Natural killer cell treated with Interleukin-12 subunit alpha and Interleukin-12 subunit beta and Interleukin-15 and Interleukin-18, amount 100 ng/mL, for 72 hours (primary cell): ENCODE measurements at regions not wholly inside any gene's neighbourhood (a gene's known extent, or its start where the extent isn't known, plus 50 kb on each side); places are given as distances from the start of the nearest gene placed in this dataset.
A peak's percentile ranks its signal among the peaks of the same experiment; 100 is the strongest.

ENCODE experiments used
- ATAC-seq, 2 donors: fragments of 150-1000 bp; cut with Tn5 transposase in 1 of 2; sonication (Bioruptor Pico), chemical (Tn5 transposase) in 1 of 2; 2 replicates each; pipeline ENCODE4 v1.10.0; 2021
- DNase-seq: peaks from one replicate; pipeline ENCODE4 v3.0.0; 2022; ENCODE audit warnings: low spot score
- H3K27ac Mint-ChIP-seq, 2 donors: 1 replicate in 1 of 2; 2 replicates in 1 of 2; pipeline ENCODE4 v1.8.0; 2022; ENCODE audit warnings: mixed read lengths in 2 of 2, mild to moderate bottlenecking in 1 of 2, moderate library complexity in 1 of 2
- H3K27me3 Mint-ChIP-seq, 2 donors: 1 replicate in 1 of 2; 2 replicates in 1 of 2; pipeline ENCODE4 v1.8.0; 2022; ENCODE audit warnings: mixed read lengths in 2 of 2
- H3K36me3 Mint-ChIP-seq: one replicate; pipeline ENCODE4 v1.8.0; 2022; ENCODE audit warnings: mixed read lengths
- H3K4me1 Mint-ChIP-seq, 2 donors: 1 replicate in 1 of 2; 2 replicates in 1 of 2; pipeline ENCODE4 v1.8.0; 2022; ENCODE audit warnings: low read depth in 2 of 2, mixed read lengths in 2 of 2, mild to moderate bottlenecking in 1 of 2
- H3K4me3 Mint-ChIP-seq: one replicate; pipeline ENCODE4 v1.8.0; 2022; ENCODE audit warnings: mixed read lengths
- H3K9me3 Mint-ChIP-seq: 2 replicates; pipeline ENCODE4 v1.8.0; 2022; ENCODE audit warnings: mixed read lengths

DNA sequence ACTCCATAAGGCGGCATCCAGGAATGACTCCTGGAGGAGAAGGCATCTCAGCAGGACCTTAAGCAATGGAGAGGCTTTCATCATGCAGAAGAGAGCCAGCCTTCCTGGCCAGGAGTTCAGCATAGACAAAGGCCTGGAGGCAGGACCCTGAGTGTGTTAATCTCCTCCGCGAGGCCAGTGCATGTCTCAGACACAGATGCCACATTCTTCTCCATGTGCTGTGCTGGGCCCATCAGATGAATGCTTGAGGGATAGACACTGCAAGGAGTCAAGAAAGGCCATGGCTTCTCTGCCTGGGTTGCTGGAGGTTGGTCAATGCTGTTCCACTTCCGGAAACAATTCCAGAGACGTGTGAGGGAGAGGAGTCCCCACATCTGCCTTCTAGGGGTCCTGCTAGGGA lies 147.5 kb downstream of the IRX5 start:
- ATAC-seq = no peak
- DNase-seq = no peak
- no peaks in the 10 kb centered on the region for H3K9me3 Mint-ChIP-seq
- H3K36me3 Mint-ChIP-seq = no peaks in the 10 kb centered on the region
- H3K4me3 Mint-ChIP-seq = no peak overlapping the region
- no peak overlapping the region for H3K27ac Mint-ChIP-seq
- H3K4me1 Mint-ChIP-seq = no peaks in the 10 kb centered on the region
- H3K27me3 Mint-ChIP-seq = no peaks in the 10 kb centered on the region

DNA sequence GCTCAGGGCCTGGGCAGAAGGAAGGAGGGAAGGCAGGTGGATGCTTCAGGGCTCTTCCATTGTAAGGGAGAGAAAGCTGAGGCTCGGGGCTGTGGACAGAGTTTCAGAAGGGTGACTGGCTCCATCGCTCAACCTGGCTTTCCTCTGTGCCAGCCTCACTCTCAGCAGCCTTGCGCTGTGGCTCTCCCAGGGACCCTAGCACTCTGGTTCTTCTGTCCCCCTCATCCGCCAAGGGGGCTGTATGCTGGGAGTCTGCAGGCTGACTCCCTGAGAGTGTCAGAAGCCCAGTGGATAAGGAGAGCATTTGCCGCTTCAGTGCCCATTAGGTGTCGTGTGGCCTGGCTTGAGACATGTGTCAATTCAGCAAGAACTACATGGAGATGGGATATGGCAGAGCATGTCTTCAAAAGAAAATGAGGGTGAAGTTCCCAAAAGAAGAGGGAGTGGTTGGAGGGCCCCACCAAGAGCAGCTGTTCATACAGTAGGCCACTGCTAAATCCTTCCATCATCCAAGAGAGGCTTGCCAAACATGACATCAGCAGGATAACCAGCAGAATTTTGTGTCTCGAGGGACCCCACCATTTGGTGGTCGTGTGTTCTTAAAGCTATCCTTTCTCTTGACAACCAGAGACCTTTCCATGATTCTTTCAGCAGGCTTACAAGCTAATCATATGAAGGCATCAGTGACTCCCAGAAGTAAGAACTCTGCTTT lies 148.2 kb downstream of the IRX5 start:
- DNase-seq = no peak
- no peaks in the 10 kb centered on the region for H3K36me3 Mint-ChIP-seq
- H3K27ac Mint-ChIP-seq = no peak overlapping the region
- H3K9me3 Mint-ChIP-seq = no peaks in the 10 kb centered on the region
- H3K27me3 Mint-ChIP-seq = no peaks in the 10 kb centered on the region
- H3K4me3 Mint-ChIP-seq = no peak overlapping the region
- no peaks in the 10 kb centered on the region for H3K4me1 Mint-ChIP-seq
- ATAC-seq = no peak

DNA sequence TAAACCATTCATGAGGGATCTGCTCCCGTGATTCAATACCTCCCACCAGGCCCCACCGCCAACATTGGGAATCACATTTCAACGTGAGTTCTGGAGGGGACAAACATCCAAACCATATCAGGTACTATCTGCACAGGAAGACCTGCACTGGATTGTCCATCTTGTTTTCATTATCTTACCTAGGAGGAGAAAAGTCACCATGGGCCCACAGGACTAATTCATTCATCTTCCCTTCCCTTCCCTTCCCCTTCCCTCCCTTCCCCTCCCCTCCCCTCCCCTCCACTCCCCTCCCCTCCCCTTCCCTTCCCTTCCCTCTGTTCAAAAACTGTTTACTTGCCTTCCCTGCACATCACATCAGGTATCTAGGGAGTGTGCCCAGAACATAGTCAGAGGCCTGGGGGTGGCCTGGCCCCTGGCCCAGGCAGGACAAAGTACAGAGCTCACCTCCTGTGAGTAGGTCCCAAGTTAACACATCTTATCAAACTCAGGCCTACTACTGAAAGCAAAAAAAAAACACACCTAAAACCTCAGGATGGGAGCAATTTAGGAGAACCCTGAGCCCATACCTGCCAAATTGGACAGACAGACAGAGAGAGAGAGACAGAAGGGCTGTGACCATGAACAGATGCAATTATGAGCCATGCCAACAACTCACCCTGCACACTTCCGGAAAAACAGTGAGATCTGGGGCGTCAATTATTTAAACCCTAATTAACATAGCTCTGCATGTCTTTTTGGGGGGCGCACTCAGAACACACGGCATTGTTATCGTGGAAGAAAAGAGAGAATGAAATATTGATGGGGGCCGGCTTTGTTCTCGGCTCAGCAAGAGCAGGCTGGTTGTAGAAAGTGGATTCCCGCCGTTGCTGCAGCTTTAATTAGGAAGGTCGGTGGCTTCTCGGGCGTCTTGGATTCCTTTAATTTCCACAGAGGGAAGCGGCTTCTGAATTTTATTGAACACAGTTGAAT lies 151.2 kb downstream of the IRX5 start:
- ATAC-seq = no peak
- Mint-ChIP-seq H3K4me3 (no peak overlapping the region), H3K27ac (no peak overlapping the region), H3K4me1 (no peaks in the 10 kb centered on the region), H3K9me3 (no peaks in the 10 kb centered on the region), H3K27me3 (no peaks in the 10 kb centered on the region), H3K36me3 (no peaks in the 10 kb centered on the region)
- DNase-seq = no peak

DNA sequence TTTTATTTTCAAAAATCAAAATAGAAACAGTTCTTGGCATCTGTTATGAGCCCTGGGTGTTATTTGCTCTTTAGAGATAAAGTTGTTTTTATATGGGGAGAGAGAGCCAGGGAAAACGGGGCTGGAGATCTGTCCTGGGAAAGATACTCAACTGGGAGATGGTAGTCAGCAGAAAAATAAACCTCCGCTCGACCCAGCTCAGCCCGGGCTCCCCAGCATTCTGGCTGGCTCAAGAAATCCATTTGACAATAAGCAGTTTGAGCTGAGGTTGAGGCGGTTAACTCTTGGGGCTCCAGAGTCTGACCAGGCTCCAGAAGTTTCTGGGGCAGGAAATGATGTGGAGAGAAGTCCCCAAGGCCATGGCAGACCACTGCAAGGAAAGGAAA lies 151.9 kb downstream of the IRX5 start:
- no peak for ATAC-seq
- Mint-ChIP-seq H3K27ac (no peak overlapping the region), H3K27me3 (no peaks in the 10 kb centered on the region), H3K4me1 (no peaks in the 10 kb centered on the region), H3K4me3 (no peak overlapping the region), H3K36me3 (no peaks in the 10 kb centered on the region), H3K9me3 (no peaks in the 10 kb centered on the region)
- no peak for DNase-seq

DNA sequence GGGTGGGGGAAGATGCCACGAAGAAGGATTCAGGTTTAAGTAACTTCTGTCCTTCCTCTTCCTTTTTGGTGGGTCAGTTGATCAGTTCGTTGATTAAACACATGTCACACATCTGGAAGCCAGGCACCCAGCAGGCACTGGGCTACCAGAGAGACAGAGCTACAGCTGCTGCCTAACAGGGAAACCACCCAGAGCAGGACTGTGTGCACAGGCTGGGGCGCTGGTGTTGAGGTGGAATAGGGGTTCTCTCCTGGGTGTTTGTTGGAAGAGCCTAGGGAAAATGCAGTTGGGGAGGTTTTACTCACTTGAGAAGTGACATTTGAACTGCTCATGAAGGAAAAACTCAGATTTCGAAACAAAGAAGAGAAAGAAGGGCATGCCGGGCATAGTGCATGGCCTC lies 152.4 kb downstream of the IRX5 start:
- no peaks in the 10 kb centered on the region for H3K36me3 Mint-ChIP-seq
- H3K4me3 Mint-ChIP-seq = no peak overlapping the region
- H3K27ac Mint-ChIP-seq = no peak overlapping the region
- ATAC-seq (no peak), DNase-seq (no peak)
- no peaks in the 10 kb centered on the region for H3K27me3 Mint-ChIP-seq
- no peaks in the 10 kb centered on the region for H3K4me1 Mint-ChIP-seq
- no peaks in the 10 kb centered on the region for H3K9me3 Mint-ChIP-seq

DNA sequence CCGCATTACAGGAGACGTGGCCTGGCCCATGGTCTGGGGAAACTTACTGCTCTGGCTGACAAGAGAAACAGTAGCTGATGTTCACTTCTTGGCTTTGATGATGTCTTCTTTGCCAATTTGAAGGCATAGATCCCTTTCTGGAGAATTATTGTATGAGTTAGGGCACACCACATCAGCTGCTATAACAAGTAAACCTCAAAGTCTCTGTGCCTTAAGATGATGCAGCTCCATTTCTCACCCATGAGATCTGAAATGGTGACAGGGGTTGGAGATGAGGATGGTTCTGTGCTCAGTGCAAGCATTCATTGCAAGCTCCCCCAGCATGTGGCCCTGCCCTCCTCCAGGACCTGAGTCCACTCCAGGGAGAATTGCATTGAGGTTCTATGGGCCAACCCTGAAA lies 157.4 kb downstream of the IRX5 start:
- H3K27me3 Mint-ChIP-seq = no peaks in the 10 kb centered on the region

DNA sequence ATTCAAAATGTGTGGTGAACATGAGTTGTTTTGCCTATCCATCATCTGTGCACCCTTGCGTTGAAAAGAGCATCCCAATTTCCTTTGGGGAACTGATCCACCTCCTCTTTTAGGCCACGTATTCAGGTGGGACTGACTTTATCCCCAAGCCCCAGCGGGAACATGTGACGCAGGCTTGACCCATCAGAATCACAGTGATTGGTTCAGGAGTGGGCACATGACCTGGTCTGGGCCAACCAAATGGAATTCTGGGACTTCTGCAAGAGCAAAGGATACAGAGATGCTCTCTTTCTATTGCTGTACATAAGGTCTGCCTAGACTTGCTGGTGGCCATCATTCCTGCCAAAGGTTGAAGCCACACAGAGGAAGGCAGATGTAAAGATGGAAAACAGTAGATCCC lies 158.9 kb downstream of the IRX5 start:
- H3K4me3 Mint-ChIP-seq = no peak overlapping the region
- H3K4me1 Mint-ChIP-seq = no peaks in the 10 kb centered on the region
- no peaks in the 10 kb centered on the region for H3K36me3 Mint-ChIP-seq
- H3K27me3 Mint-ChIP-seq = peaks cover 0 to 3% of the 10 kb centered on the region in 2 donors
- ATAC-seq = no peak
- no peaks in the 10 kb centered on the region for H3K9me3 Mint-ChIP-seq
- no peak for DNase-seq
- H3K27ac Mint-ChIP-seq = no peak overlapping the region

More for the DNA sequence above, 157.4 kb downstream of the IRX5 start:
- Mint-ChIP-seq H3K36me3 (no peaks in the 10 kb centered on the region), H3K9me3 (no peaks in the 10 kb centered on the region), H3K4me1 (no peaks in the 10 kb centered on the region), H3K4me3 (no peak overlapping the region), H3K27ac (no peak overlapping the region)
- peak in 1 of 2 donors; percentile 15 for ATAC-seq
- no peak for DNase-seq

DNA sequence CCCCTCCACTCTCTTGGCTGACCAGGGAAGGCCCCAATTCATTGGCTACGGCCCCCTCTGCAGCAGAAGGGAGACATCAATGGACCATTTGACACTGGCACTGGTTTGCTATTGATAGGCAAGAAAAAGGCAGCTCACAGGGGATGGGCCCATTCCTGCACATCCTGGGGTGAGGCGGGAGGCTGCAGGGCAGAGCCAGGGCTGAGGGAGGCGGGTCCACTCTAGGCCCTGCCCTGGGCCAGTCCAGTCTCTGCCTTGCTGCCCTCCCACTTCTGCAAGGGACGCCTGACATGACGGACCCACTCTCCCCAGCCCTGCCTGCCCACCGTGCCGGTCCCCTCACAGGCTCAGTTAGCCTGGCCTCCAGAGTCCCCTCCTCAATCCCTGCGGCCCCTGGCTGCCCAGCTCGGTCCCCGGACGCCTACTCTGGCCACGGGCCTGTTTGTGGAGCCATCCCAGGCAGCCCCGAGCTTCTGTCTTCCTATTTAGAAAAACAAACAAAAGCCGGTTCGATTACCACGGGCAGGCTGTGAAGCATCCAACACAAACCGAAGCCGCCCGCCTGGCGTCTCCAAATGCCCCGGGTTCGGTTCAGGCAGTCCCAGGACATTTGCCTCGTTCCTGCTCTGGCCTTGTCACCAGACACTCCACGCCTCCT lies 160.7 kb downstream of the IRX5 start:
- Mint-ChIP-seq H3K27ac (no peak overlapping the region), H3K9me3 (no peaks in the 10 kb centered on the region), H3K4me1 (no peaks in the 10 kb centered on the region), H3K4me3 (no peak overlapping the region), H3K36me3 (no peaks in the 10 kb centered on the region), H3K27me3 (peaks cover 0 to 6% of the 10 kb centered on the region in 2 donors)
- no peak for DNase-seq
- ATAC-seq = no peak

DNA sequence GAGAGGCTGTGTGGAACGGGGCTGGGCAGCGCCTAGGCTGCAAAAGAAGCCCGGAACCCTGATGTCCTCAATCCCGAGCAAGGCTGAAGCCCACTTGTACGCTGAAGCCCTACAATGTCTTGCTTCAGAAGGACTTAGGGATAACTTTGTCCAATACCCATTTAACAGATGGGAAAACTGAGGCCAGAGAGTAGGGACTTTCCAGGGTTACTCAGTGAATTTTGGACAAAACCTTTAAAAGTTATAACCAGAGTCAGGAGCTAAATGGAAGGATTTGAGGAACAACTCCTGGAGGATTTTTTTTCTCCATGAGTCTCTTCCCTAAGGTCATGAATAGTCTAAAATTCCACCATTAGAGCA lies 161.2 kb downstream of the IRX5 start:
- Mint-ChIP-seq H3K4me3 (no peak overlapping the region), H3K27me3 (peaks cover 0 to 6% of the 10 kb centered on the region in 2 donors), H3K4me1 (no peaks in the 10 kb centered on the region), H3K27ac (no peak overlapping the region), H3K9me3 (no peaks in the 10 kb centered on the region), H3K36me3 (no peaks in the 10 kb centered on the region)
- no peak for ATAC-seq
- DNase-seq = no peak

DNA sequence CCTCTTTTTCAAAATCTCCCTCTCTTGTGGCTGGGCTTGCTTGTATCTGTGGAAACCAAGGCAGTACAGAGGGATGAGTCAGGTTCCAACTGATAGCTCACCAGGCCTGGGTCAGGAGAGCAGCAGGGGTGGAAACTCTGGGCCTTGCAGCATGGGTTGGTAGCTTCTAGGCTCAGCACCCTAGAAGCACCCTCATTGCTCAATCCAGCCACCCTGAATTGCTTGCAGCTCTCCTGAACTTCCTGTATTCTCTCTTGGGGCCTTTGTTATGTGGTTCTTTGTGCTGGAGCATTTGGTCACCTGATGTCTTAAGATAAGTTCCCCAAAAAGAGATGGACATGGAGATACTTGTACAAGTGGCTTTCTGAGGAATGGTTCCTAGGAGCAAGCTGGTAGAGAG lies 169.4 kb downstream of the IRX5 start:
- peaks cover 0 to 7% of the 10 kb centered on the region in 2 donors for H3K27me3 Mint-ChIP-seq
- H3K27ac Mint-ChIP-seq = no peak overlapping the region
- H3K4me1 Mint-ChIP-seq = no peaks in the 10 kb centered on the region
- H3K36me3 Mint-ChIP-seq = no peaks in the 10 kb centered on the region
- ATAC-seq (no peak), DNase-seq (no peak)
- no peaks in the 10 kb centered on the region for H3K9me3 Mint-ChIP-seq
- no peak overlapping the region for H3K4me3 Mint-ChIP-seq

DNA sequence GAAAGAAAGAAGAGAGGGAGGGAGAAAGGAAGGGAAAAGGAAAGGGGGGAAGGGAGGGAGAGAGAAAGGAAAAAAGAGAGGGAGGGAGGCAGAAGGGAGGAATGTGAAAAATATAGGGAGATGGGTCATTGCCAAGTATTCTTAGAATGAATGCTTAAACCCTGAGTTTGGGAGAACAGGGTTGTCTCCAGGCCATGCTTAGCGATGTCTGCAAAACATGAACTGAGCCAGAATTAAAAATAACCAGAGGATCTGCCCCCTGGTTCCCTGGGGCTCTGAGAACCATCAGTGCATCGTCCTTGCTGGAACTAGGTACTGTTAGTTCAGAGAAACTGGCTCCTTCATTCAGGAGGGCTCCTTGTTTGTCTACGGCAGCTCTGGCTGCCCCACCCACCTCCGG lies 170.4 kb downstream of the IRX5 start:
- Mint-ChIP-seq H3K4me3 (no peak overlapping the region), H3K27me3 (peaks cover 0 to 8% of the 10 kb centered on the region in 2 donors), H3K36me3 (no peaks in the 10 kb centered on the region), H3K27ac (no peak overlapping the region), H3K4me1 (no peaks in the 10 kb centered on the region), H3K9me3 (no peaks in the 10 kb centered on the region)
- DNase-seq = no peak
- no peak for ATAC-seq

DNA sequence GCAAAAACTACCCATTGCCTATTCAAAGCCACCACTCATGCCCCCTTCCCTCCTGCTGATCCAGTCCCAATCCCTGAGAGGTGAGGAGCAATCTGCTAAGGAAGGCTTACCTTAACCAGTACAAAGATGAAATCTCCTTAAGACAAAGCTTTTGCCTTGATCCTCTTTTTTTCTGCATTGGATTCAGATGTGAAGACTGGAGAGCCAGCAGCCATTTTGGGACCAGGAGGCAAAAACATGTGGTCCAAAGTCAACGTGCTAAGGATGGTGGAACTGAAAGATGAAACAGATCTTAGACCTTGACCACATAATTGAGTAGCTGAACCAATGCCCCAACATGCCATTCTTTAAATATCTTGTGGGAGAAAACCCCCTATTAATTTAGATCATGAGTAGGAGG lies 171.4 kb downstream of the IRX5 start:
- DNase-seq = no peak
- peaks cover 0 to 8% of the 10 kb centered on the region in 2 donors for H3K27me3 Mint-ChIP-seq
- no peak overlapping the region for H3K4me3 Mint-ChIP-seq

DNA sequence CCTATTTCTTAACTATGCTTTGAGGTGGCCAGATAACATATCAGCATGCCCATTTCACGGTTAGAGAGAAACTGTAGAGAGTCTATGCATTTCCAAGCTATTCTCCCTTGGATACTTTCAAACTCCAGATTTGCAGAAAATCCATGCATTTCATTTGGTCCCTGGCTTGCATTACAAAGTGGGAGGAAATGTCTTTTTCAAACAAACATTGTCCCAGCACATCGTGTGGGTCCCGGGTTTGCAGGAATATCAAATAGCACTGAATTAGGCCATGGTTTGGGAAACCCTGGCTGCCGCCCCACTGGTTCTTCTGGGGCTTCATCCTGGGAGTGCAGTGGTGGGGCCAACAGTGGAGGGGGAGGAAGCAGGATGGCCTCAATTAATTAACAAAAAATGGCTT lies 171.9 kb downstream of the IRX5 start:
- Mint-ChIP-seq H3K36me3 (no peaks in the 10 kb centered on the region), H3K9me3 (no peaks in the 10 kb centered on the region), H3K27me3 (peaks cover 0 to 8% of the 10 kb centered on the region in 2 donors), H3K4me3 (no peak overlapping the region), H3K4me1 (no peaks in the 10 kb centered on the region), H3K27ac (no peak overlapping the region)
- DNase-seq (no peak), ATAC-seq (no peak)

More for the DNA sequence above, 171.4 kb downstream of the IRX5 start:
- Mint-ChIP-seq H3K36me3 (no peaks in the 10 kb centered on the region), H3K4me1 (no peaks in the 10 kb centered on the region), H3K9me3 (no peaks in the 10 kb centered on the region), H3K27ac (no peak overlapping the region)
- no peak for ATAC-seq

DNA sequence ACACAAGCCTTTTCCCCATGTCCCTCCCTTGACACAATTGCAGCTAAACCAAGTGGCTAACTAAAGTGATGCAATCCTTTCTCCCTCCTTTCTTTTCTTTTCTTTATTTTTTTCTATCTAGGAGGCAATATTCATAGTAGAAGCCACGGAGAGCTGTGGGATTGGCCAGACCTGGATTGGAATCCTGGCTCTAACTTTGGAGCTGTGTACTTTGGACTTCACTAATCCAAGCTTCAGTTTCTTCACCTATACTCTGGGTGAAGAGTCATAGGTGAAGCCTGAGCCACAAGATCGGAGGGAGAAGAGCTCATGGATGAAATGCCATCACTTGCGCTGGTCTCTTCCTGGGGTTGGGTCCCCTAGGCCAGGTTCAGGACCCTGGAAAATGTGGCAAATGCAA lies 177.2 kb downstream of the IRX5 start:
- H3K36me3 Mint-ChIP-seq = no peaks in the 10 kb centered on the region
- H3K27ac Mint-ChIP-seq = no peak overlapping the region
- DNase-seq (no peak), ATAC-seq (no peak)
- peaks cover 2 to 8% of the 10 kb centered on the region in 2 donors for H3K27me3 Mint-ChIP-seq
- no peak overlapping the region for H3K4me3 Mint-ChIP-seq
- no peaks in the 10 kb centered on the region for H3K4me1 Mint-ChIP-seq
- no peaks in the 10 kb centered on the region for H3K9me3 Mint-ChIP-seq
